COLO668 (cell line): ENCODE measurements at regions not wholly inside any gene's neighbourhood (a gene's known extent, or its start where the extent isn't known, plus 50 kb on each side); places are given as distances from the start of the nearest gene placed in this dataset.
"Not testable (repeated sequence)": the region's sequence is repeated elsewhere in the genome, so short reads cannot be mapped to it uniquely, and the experiment has no call there.

Experiments used
- DNase-seq: peaks from one replicate; lab custom pipeline; 2025; ENCODE audit not compliant: unreplicated experiment; lab: John Stamatoyannopoulos, UW

DNA sequence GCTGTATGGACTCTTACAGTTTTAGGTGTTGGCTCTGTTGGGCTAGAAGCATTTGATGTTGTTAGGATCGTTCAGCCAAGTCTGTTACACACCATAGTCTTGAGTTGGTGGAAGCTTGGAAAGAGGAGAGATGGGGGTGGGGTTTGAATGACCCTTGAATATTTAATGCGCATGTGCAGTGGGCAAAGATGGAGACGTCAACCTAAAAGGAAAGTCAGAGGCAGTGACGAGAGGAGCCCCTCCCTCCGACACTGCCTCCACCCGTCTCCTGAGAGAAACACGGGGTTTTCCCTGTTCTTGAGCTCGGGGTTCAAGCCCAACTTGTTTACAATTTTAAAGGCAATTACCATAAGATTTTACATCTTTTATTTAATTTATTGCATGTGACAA lies 311.4 kb downstream of the SHQ1 start:
- no peak for DNase-seq

DNA sequence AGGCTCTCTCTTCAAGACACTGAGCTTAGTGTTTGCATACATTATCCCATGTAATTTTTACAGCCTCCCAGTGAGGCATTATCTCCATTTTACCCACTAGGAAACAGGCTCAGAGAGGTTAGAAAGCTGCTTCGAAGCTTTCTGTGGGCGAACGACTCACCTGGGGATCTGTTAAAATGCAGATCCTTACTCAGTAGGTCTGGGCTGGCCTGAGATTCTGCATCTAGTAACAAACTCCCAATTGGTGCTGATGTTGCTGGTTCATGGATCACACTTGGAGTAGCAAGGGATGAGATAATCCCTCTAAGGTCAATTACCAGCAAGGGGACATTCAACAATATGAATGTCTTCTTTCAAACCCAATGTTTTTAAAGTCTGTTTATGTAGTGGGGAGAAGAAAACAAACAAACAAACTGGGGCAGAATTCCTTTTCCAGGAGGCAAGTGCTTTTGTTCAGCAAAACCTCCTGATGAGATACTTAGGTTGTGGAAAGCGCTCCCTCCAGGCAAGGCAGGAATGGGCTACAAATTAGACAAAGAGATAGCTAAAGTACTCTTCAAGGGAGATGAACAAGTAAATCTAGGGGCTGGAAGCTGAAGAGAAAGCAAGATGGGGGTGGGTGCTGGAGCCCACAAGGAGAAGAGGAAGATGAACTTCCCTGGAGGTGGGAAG lies 311.9 kb downstream of the SHQ1 start:
- DNase-seq, result no peak

DNA sequence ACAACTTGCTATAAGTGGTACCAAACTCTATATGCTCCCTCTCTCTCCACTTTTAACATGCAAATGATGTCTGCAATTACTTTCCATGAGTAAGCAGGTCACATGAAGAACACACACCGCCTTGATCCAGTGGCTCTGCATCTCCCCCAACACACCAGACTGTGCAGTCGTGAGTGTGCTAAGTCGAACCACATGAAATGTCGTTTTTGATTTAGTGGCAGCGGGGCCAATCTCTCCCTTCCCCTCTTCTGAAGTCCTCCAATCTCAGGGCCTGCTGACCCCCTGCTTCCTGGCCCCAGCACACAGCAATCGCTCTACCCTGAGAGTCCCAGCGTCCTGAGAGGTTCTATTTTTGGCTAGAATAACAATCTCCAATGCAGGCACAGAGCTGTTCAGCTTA lies 312.5 kb downstream of the SHQ1 start:
- no peak for DNase-seq

DNA sequence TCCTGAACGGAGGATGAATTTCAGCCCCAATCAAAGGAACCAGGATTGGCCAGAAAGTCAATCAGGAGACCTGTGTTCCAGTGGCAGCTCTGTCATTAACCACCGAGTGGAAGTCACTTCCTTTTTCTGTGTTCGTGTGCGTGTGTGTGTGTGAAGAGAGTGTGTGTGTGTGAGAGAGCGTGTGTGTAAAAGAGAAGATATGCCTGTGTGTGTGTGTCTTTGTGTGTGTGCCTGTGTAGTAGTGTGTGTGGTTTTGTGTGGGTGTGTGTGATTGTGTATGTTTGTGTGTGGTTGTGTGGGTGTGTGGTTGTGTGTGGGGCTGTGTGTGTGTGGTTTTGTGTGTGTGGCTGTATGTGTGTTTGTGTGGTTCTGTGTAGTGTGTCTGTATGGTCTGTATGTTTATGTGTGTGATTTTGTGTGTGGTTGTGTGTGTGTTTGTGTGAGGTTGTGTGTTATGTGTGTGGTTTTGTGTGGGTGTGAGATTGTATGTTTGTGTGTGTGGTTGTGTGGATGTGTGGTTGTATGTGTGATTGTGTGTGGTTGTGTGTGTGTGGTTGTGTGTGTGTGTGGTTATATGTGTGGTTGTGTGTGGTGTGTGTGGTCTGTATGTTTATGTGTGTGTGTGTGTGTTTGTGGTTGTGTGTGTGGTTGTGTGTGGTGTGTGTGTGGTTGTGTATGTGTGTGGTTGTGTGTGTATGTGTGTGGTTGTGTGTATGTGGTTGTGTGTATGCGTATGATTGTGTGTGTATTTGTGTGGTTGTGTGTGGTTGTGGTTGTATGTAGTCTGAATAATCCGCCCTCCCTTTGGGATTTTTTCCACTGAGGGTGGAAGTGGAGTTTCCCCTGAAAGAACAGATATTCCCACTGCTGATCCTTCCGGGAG lies 314.4 kb downstream of the SHQ1 start:
- DNase-seq, result no peak

DNA sequence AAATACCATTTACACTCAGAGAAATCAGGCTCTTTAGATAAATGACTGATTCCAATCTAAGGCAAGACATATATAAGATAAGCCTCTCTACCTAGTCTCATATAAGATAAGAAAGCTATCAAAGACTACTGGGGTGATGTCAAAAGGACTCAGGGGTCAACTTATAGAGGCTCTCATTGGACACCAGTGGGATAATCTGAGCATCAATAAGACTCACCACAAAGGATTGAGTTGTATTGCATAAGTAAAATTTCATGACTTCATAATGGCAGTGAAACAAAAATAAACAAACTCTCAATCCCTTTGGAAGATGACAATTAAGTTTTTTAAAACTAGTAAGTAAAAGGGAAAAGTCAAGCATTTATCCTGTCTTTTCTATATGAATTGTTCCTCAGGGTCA lies 317.8 kb downstream of the SHQ1 start:
- DNase-seq, result no peak

DNA sequence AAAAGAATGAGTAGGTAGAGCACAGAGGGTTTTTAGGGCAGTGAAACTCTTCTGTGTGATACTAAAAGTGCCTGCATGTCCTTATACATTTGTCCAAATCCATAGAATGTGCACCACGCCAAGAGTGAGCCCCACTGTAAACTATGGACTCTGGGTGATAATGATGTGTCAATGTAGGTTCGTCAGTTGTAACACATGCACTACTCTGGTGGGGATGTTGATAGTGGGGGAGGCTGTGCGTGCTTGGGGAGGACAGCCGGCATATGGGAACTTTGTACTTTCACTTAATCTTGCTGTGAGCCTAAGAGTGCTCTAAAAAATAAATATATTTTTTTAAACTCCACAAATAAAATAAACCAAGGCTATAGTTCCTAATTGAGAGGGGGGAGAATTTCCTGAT lies 319.2 kb downstream of the SHQ1 start:
- DNase-seq, result no peak

DNA sequence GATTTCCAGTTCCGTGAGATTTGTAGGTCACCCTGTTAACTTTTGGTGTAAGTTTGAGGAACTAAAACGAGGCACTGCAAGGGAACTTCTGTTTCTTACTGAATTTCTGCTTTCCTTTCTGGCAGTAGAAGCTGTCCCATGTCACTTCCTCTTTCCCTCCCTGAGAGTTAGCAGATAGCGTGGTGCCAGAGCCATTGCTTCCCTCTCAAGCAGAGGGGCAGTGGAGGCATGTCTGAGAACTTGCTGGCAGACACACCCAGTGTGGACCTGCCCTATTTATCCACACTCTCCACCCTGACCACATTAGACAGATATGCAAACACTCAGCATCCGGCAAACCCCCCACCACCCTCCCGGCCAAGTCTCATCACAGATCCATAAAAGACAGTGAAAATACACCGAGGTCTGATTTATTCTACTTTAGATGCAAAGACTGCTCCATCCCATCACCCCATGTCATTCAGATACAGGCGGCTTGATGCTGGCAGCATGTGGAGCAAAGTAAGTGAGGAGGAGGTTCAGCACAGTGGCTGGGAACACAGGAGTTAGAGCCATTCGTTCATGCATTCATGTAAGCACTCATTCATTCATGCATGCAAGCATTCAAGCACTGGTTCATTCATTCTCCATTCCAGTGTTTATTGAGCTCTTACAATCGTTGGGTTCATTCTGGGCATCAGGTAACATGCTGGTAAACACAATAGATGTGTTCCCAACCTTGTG lies 324.7 kb downstream of the SHQ1 start:
- peak; percentile 3 for DNase-seq

DNA sequence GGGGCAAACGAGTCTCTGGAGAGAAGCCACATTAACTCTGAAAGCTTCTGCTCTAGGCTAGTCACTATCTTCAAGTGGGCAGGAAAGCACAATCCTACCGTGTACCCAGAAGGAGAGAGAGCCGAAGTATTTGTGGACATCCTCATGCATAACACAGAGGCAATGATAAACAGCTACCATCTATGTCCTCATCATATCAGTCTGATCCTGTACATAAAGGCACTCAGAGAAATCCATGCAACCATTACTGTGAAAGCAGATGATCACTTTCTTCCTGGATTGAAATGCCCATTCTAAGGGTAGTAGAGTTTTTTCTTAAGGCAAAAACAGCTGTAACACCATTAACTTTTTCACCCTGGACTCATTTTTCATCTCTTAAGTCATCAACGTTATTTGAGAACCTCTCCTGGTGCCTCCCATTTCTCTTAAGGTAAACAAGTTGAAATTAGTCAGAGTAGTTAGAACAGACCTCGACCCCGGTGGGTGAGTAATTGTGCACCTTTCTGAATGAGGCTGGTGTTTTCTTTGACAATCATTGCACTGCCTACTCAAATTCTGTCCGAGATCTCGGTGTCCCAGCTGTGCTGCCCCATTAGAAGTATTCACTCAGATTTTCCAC lies 327.4 kb downstream of the SHQ1 start:
- no peak for DNase-seq

DNA sequence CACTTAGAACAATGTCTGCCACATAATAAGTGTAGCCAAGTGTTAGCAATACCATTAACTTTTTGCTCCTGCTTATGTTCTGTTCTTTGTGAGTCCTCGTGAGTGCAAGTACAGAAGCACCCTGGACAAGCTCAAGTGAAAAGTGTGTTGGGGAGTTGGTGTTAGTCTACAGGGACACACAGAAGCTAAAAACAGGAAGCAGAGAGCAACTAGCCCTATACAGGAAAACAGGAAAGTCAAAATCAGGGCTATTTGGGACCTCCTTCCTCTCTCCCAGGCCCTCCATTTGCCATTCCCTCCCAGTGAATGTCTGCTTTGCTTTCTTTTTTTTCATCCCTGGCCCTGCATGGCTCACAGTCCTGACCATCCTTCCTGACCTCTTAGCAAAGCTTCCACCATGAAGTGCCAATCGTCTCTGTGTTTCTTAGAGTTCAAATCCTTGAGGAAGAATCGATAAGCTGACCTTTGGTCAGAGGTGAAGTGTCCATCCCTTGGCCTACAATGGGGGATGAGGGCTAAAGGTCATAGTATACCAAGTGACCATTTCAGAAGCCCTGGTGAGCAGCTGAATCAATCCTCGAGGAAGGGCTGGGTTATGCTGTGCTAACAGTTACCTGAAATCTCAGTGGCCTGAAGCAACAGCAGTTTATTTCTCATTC lies 328.2 kb downstream of the SHQ1 start:
- no peak for DNase-seq

DNA sequence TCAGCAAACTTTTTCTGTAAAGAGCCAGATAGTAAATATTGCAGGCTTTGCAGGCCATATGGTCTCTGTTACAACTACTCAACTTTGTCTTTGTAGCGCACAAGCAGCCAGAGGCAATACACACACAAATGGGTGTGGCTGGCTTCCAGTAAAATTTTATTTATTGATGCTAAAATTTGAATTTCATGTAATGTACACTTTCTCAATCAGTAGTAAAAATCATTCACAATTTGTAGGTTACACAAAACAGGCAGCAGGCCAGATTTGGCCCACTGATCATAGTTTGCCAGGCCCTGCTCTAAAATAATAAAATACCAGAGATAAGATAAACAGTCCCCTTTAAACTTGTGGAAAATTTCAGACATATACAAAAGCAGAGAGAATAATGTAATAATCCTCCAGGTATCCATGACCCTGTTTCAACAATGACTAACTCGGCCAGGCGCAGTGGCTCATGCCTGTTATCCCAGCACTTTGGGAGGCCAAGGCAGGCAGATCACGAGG lies 330.3 kb downstream of the SHQ1 start:
- DNase-seq, result no peak

DNA sequence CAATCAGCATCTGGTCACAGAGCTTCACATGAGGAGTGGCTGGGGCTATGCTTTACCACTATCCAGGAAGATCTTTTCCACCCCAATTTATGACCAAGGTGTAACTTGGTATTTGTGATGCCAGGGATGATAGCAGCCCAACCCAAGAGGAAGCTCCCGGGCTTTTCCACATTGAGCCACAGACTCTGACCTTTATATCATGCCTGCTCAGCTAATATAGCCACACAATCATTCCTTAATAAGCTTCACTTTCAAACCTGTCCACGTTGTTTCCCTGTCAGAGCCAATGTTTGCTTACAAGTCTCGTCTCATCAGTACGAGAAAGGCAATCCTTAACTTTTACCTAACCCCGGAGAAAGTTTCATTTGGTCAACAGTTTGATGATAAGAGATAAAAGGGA lies 330.9 kb downstream of the SHQ1 start:
- no peak for DNase-seq

DNA sequence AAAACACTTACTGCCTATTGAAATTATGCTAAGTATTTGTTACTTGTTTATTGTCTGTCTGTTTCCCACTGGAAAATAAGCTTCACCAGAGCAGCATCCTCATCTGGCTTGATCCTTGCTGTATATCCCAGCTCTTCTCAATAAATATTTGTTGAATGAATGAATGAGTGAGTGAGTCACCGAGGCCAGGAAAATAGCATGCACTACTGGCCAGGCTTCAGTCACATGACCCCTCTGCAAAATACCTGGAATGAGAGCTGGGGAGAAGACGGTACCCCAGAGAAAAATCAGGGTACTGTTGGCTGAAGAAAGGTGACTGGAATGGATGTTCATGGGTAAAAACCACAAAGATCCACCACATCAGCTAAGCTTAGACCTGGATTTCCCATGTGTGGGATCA lies 331.9 kb downstream of the SHQ1 start:
- DNase-seq, result no peak

DNA sequence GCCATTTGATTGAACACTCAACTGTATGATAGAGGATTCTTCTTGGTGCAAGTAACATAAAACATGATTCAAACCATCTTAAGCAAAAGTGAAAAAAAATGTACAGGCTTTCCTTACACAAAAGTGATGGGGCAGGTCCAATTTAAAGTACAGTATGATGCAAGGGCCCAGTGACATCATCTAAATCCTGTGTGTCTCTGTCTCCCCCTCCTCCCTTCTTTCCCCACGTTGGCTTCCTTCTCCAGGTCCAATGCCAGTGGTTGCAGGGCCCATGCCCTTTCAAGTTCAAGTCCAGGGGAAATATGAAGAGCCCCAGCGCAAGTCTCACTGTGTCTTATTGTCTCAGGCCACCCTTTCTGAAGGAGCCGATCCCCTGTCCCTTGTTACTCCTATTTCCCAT lies 332.3 kb downstream of the SHQ1 start:
- no peak for DNase-seq

DNA sequence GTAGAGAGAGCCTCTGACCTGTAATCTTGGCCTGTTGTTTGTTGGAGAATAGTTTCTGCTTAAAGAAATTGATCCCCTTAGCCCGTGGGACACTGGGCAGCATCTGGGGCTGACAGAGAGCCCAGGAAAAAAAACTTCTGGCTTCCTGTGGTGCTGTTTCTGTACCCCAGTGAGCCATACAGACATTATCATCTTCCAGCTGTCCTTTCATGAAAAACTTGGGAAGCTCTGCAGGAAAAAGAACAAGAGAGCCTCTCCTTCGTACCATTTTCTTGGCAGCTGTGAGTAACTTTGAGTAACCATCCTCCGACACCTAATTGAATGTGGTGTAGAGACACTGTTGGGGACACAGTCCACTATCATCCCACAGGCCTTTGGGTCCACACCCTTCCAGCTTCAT lies 333.0 kb downstream of the SHQ1 start:
- no peak for DNase-seq

DNA sequence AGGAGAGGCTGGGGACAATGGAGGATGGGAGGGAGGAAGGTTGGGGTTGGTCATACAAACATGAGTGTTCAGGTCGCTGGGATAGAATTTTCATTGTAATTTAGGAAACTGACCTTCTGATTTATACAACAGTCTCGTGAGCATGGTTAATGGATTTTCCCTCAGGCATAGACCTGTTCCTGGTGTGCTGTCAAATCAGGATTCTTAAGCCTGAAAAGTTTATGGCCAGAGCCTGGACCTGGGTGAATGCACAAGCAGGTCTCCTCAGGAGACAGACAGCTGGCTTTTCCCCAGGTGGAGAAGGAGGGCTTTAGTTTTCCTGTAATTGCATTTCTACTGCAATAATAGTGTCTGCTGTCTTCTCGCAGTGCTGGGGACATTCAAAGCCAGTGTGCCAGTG lies 338.0 kb downstream of the SHQ1 start:
- no peak for DNase-seq

DNA sequence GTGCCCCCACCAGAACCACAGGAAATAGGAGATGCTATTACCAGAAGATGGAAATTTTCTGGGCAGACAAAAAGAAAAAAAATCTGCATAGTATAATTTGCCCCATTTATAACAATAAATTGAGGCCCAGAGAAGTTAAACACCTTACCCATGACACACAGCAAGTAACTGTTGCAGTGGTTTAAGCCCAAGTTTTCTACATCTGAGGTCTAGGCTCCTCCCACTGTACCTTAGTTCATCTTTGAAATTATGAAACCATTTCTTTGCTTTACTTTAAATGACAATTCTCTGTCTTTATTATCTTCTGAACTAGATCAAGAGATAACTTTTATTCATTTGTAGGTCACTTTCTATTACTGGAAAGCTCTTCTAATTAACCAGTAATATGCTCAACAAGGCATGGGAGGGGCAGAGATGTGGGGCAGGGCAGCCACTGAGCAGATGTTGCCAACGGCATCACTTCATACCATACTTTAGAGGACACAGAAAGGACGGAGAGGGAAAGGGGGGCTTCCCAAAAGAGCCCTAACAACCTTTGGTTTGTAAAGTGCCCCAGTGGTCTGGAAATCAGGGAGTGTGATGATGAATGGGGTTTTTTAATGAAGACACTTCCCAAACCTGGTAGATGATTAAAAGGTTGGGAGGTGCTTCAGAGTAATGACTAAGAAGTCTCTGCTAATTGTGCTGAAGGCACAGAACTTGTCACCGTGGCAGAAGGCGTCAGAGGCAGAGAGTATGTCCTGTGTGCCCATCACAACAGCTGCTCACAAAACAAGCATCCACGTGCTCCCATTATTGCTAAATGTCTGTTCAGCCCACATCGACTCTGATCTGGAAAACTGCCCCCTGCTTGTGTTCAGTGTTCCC lies 342.5 kb downstream of the SHQ1 start:
- no peak for DNase-seq

DNA sequence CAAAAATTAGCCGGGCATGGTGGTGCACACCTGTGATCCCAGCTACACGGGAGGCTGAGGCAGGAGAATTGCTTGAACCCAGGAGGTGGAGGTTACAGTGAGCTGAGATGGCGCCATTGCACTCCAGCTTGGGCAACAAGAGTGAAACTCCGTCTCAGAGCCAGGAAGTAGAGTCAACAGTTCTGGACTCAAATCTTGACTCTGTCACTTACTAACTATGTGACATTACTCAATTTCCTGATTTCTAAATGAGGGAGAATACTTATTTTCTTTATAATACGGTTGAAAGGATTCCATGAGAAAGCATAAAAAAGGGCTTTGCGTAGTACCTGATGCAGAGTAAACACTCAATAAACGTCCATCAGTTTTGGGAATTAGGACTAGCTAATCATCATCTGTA lies 350.7 kb downstream of the SHQ1 start:
- DNase-seq, result not testable (repeated sequence)

DNA sequence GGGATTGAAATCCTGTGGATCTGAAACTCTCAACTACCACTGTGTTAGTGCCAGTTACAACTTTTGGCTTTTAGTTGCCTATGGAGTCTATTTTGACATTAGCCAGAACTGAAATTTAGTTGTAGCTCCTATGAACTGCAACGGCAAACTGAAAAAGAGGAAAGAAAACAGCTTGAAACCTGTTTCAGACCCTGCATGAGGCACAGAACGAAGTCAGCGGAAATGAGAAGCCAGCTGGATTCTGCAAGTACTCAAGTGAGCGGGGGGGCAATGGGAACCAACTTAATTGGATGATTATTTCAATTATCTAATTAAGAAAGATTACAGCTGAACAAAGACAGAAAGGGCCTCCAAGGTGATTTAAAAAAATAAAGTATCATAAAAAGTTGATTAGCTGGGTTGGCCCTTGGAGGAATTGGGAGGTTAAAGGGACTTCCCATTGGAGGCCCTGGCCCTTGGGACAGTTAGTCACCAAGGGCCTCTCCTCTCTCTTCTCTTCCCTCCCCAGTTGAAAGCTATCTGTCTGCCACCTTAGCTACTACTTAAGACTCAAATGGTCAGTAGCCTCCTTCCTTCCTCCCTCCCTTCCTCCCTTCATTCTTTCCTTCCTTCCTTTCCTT lies 352.1 kb downstream of the SHQ1 start:
- no peak for DNase-seq

DNA sequence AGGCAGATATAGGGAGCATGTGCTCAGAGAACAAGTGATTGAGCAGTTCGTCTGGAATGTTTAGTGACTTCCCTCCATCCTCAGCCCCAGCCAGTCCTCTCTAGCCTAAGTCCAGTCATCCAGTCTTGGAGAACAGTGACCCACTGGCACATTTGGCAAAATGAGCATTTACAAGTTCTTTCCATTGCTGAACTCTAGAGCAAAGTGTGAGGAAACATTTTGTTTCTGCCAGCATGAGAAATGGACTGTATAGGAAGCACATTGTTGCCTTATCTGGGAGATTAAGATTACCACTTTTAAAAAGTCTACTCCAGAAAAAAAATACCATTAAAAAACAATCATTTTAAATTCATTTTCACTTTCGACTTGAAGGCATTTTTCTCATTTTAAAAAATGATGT lies 353.6 kb downstream of the SHQ1 start:
- no peak for DNase-seq
